ENCODE measurements at regions not wholly inside any gene's neighbourhood (a gene's known extent, or its start where the extent isn't known, plus 50 kb on each side); places are given as distances from the start of the nearest gene placed in this dataset.

- no peak for TF ChIP-seq CTCF (conservative IDR thresholded peaks at IDR 0.05; ENCODE audit: low read depth in 2 of 2)
- no peak for TF ChIP-seq ETS1 (IDR thresholded peaks at IDR 0.05)
- no peak for TF ChIP-seq EZH2 (IDR thresholded peaks at IDR 0.05; ENCODE audit: low read depth, unreplicated experiment)
- TF ChIP-seq, protein P1, sequence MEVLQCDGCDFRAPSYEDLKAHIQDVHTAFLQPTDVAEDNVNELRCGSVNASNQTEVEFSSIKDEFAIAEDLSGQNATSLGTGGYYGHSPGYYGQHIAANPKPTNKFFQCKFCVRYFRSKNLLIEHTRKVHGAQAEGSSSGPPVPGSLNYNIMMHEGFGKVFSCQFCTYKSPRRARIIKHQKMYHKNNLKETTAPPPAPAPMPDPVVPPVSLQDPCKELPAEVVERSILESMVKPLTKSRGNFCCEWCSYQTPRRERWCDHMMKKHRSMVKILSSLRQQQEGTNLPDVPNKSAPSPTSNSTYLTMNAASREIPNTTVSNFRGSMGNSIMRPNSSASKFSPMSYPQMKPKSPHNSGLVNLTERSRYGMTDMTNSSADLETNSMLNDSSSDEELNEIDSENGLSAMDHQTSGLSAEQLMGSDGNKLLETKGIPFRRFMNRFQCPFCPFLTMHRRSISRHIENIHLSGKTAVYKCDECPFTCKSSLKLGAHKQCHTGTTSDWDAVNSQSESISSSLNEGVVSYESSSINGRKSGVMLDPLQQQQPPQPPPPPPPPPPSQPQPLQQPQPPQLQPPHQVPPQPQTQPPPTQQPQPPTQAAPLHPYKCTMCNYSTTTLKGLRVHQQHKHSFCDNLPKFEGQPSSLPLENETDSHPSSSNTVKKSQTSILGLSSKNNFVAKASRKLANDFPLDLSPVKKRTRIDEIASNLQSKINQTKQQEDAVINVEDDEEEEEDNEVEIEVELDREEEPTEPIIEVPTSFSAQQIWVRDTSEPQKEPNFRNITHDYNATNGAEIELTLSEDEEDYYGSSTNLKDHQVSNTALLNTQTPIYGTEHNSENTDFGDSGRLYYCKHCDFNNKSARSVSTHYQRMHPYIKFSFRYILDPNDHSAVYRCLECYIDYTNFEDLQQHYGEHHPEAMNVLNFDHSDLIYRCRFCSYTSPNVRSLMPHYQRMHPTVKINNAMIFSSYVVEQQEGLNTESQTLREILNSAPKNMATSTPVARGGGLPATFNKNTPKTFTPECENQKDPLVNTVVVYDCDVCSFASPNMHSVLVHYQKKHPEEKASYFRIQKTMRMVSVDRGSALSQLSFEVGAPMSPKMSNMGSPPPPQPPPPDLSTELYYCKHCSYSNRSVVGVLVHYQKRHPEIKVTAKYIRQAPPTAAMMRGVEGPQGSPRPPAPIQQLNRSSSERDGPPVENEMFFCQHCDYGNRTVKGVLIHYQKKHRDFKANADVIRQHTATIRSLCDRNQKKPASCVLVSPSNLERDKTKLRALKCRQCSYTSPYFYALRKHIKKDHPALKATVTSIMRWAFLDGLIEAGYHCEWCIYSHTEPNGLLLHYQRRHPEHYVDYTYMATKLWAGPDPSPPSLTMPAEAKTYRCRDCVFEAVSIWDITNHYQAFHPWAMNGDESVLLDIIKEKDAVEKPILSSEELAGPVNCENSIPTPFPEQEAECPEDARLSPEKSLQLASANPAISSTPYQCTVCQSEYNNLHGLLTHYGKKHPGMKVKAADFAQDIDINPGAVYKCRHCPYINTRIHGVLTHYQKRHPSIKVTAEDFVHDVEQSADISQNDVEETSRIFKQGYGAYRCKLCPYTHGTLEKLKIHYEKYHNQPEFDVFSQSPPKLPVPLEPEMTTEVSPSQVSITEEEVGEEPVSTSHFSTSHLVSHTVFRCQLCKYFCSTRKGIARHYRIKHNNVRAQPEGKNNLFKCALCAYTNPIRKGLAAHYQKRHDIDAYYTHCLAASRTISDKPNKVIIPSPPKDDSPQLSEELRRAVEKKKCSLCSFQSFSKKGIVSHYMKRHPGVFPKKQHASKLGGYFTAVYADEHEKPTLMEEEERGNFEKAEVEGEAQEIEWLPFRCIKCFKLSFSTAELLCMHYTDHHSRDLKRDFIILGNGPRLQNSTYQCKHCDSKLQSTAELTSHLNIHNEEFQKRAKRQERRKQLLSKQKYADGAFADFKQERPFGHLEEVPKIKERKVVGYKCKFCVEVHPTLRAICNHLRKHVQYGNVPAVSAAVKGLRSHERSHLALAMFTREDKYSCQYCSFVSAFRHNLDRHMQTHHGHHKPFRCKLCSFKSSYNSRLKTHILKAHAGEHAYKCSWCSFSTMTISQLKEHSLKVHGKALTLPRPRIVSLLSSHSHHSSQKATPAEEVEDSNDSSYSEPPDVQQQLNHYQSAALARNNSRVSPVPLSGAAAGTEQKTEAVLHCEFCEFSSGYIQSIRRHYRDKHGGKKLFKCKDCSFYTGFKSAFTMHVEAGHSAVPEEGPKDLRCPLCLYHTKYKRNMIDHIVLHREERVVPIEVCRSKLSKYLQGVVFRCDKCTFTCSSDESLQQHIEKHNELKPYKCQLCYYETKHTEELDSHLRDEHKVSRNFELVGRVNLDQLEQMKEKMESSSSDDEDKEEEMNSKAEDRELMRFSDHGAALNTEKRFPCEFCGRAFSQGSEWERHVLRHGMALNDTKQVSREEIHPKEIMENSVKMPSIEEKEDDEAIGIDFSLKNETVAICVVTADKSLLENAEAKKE (CRISPR knock-in tag; IDR thresholded peaks at IDR 0.05): no peak
- TF ChIP-seq POLR2AphosphoS5 (IDR thresholded peaks at IDR 0.05; ENCODE audit: low read depth): no peak
- TF ChIP-seq EZH2phosphoT487 (IDR thresholded peaks at IDR 0.05; ENCODE audit: unreplicated experiment): no peak
- TF ChIP-seq STAT1 (IDR thresholded peaks at IDR 0.05; ENCODE audit: unreplicated experiment): no peak
- TF ChIP-seq, protein P2, sequence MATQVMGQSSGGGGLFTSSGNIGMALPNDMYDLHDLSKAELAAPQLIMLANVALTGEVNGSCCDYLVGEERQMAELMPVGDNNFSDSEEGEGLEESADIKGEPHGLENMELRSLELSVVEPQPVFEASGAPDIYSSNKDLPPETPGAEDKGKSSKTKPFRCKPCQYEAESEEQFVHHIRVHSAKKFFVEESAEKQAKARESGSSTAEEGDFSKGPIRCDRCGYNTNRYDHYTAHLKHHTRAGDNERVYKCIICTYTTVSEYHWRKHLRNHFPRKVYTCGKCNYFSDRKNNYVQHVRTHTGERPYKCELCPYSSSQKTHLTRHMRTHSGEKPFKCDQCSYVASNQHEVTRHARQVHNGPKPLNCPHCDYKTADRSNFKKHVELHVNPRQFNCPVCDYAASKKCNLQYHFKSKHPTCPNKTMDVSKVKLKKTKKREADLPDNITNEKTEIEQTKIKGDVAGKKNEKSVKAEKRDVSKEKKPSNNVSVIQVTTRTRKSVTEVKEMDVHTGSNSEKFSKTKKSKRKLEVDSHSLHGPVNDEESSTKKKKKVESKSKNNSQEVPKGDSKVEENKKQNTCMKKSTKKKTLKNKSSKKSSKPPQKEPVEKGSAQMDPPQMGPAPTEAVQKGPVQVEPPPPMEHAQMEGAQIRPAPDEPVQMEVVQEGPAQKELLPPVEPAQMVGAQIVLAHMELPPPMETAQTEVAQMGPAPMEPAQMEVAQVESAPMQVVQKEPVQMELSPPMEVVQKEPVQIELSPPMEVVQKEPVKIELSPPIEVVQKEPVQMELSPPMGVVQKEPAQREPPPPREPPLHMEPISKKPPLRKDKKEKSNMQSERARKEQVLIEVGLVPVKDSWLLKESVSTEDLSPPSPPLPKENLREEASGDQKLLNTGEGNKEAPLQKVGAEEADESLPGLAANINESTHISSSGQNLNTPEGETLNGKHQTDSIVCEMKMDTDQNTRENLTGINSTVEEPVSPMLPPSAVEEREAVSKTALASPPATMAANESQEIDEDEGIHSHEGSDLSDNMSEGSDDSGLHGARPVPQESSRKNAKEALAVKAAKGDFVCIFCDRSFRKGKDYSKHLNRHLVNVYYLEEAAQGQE (IDR thresholded peaks at IDR 0.05; ENCODE audit: unreplicated experiment): no peak
- no peak for TF ChIP-seq CREB1 (CRISPR knock-in tag; IDR thresholded peaks at IDR 0.05; ENCODE audit: low read depth)
These were observed 534.6 kb downstream of the TNS1 start for GRCh38 chr2:217468042-217468830.
